ENCODE measurements at regions not wholly inside any gene's neighbourhood (a gene's known extent, or its start where the extent isn't known, plus 50 kb on each side); places are given as distances from the start of the nearest gene placed in this dataset.
"Not testable (repeated sequence)": the region's sequence is repeated elsewhere in the genome, so short reads cannot be mapped to it uniquely, and the experiment has no call there.

GRCh38 chr15:62894322-62895085 is 148.0 kb upstream of the TPM1 start:
- no peak for DNase-seq (ENCODE audit: low read depth)

GRCh38 chr15:62895139-62895866 is 147.2 kb upstream of the TPM1 start:
- DNase-seq (ENCODE audit: low read depth), result no peak

GRCh38 chr15:62895905-62896316 is 146.6 kb upstream of the TPM1 start:
- peak; percentile 54 for DNase-seq (ENCODE audit: low read depth)

GRCh38 chr15:62896380-62896866 is 146.1 kb upstream of the TPM1 start:
- no peak for DNase-seq (ENCODE audit: low read depth)

GRCh38 chr15:62896969-62897486 is 145.5 kb upstream of the TPM1 start:
- peak; percentile 90 for DNase-seq (ENCODE audit: low read depth)

GRCh38 chr15:62897634-62898033 is 144.9 kb upstream of the TPM1 start:
- DNase-seq (ENCODE audit: low read depth), result no peak

- no peak for DNase-seq (ENCODE audit: low read depth)
Observed at GRCh38 chr15:62899090-62899493, 143.5 kb upstream of the TPM1 start.

- DNase-seq (ENCODE audit: low read depth), result no peak
Observed at GRCh38 chr15:62900071-62900802, 142.3 kb upstream of the TPM1 start.

- no peak for DNase-seq (ENCODE audit: low read depth)
Observed at GRCh38 chr15:62901087-62901486, 141.5 kb upstream of the TPM1 start.

GRCh38 chr15:62901909-62902546 is 140.5 kb upstream of the TPM1 start:
- DNase-seq (ENCODE audit: low read depth), result no peak

- DNase-seq (ENCODE audit: low read depth), result no peak
Observed at GRCh38 chr15:62902821-62903220, 139.7 kb upstream of the TPM1 start.

GRCh38 chr15:62903437-62903836 is 139.1 kb upstream of the TPM1 start:
- DNase-seq (ENCODE audit: low read depth), result no peak

- DNase-seq (ENCODE audit: low read depth), result no peak
Observed at GRCh38 chr15:62904041-62904910, 138.3 kb upstream of the TPM1 start.

- no peak for DNase-seq (ENCODE audit: low read depth)
Observed at GRCh38 chr15:62906627-62907026, 135.9 kb upstream of the TPM1 start.

- no peak for DNase-seq (ENCODE audit: low read depth)
Observed at GRCh38 chr15:62907275-62907674, 135.3 kb upstream of the TPM1 start.

GRCh38 chr15:62908341-62908740 is 134.2 kb upstream of the TPM1 start:
- DNase-seq (ENCODE audit: low read depth), result not testable (repeated sequence)

- no peak for DNase-seq (ENCODE audit: low read depth)
Observed at GRCh38 chr15:62909257-62909656, 133.3 kb upstream of the TPM1 start.

GRCh38 chr15:62912282-62912681 is 130.3 kb upstream of the TPM1 start:
- no peak for DNase-seq (ENCODE audit: low read depth)

GRCh38 chr15:62912808-62913207 is 129.7 kb upstream of the TPM1 start:
- DNase-seq (ENCODE audit: low read depth), result no peak

- DNase-seq (ENCODE audit: low read depth), result no peak
Observed at GRCh38 chr15:62913246-62913645, 129.3 kb upstream of the TPM1 start.
